Mesodermal cell (in vitro differentiated cells): ENCODE measurements at regions not wholly inside any gene's neighbourhood (a gene's known extent, or its start where the extent isn't known, plus 50 kb on each side); places are given as distances from the start of the nearest gene placed in this dataset.

ENCODE experiments used
- H3K27ac ChIP-seq: 2 replicates; pipeline ENCODE4 v1.7.0; 2013; ENCODE audit warnings: mild to moderate bottlenecking, low read depth, low read length, moderate library complexity; ENCODE audit not compliant: severe bottlenecking
- H3K36me3 ChIP-seq: 2 replicates; pipeline ENCODE4 v1.7.1; 2013; ENCODE audit warnings: mild to moderate bottlenecking, low read length, moderate library complexity; ENCODE audit not compliant: control insufficient read depth, insufficient read depth
- H3K4me1 ChIP-seq: one replicate; pipeline ENCODE4 v1.7.1; 2013; ENCODE audit warnings: mild to moderate bottlenecking, low read length; ENCODE audit not compliant: insufficient read depth, control insufficient read depth, poor library complexity, severe bottlenecking
- H3K4me3 ChIP-seq: 2 replicates; pipeline ENCODE4 v1.7.0; 2013; ENCODE audit warnings: low read length, control low read depth, mild to moderate bottlenecking; ENCODE audit not compliant: insufficient read depth, poor library complexity, severe bottlenecking; ENCODE audit errors: extremely low read depth
- H3K9me3 ChIP-seq: 2 replicates; pipeline ENCODE4 v1.7.1; 2013; ENCODE audit warnings: mild to moderate bottlenecking, low read length, moderate library complexity; ENCODE audit not compliant: control insufficient read depth
- WGBS, 2 experiments: methylation state at CpG; one replicate each; pipeline ENCODE4 v1.1.5; 2013; ENCODE audit warnings: missing lambda C conversion rate in 2 of 2; ENCODE audit not compliant: insufficient coverage in 2 of 2; 5-methylcytosine and 5-hydroxymethylcytosine counted together

GRCh38 chr14:101353422-101353821 is 207.9 kb upstream of the DIO3 start:
- Histone ChIP-seq H3K4me1 (no peaks in the 10 kb centered on the region), H3K27ac (no peak overlapping the region), H3K4me3 (no peak overlapping the region), H3K36me3 (no peaks in the 10 kb centered on the region), H3K9me3 (peaks cover 21% of the 10 kb centered on the region)
- 78 to 86% methylated on average over 1 of the region's 2 CpGs for WGBS, 2 experiments

DNA sequence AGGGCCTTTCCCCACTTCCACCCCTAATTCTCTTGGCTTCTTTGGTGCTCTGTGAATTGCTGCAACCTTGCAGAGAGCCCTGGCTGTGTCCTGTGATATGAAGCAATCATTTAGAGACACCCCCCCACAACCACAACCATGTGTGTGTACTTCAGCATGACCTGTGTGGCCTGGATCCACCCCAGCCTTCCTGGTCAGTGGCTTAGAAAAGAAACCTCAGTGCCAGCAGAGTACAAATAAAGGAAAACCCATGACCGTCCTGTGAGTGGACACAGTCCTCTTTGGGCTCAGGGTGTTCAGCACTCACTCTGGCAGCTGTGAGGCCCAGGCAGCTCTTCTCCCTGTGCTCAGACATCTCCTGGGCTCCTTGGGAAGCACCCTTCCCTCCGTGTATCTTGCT is 206.6 kb upstream of the DIO3 start:
- 94 to 100% methylated on average over 1 to 2 of the region's 2 CpGs for WGBS, 2 experiments
- no peak overlapping the region for H3K4me3 ChIP-seq
- peaks cover 12% of the 10 kb centered on the region for H3K9me3 ChIP-seq
- no peaks in the 10 kb centered on the region for H3K36me3 ChIP-seq
- no peak overlapping the region for H3K27ac ChIP-seq
- peaks cover 5% of the 10 kb centered on the region for H3K4me1 ChIP-seq

- 80 to 89% methylated on average over 5 of the region's 5 CpGs for WGBS, 2 experiments
- H3K9me3 ChIP-seq = peaks cover 12% of the 10 kb centered on the region
- H3K27ac ChIP-seq = no peak overlapping the region
- H3K36me3 ChIP-seq = no peaks in the 10 kb centered on the region
- H3K4me3 ChIP-seq = no peak overlapping the region
- peaks cover 6% of the 10 kb centered on the region for H3K4me1 ChIP-seq
These were observed 206.0 kb upstream of the DIO3 start for GRCh38 chr14:101355284-101355683.

DNA sequence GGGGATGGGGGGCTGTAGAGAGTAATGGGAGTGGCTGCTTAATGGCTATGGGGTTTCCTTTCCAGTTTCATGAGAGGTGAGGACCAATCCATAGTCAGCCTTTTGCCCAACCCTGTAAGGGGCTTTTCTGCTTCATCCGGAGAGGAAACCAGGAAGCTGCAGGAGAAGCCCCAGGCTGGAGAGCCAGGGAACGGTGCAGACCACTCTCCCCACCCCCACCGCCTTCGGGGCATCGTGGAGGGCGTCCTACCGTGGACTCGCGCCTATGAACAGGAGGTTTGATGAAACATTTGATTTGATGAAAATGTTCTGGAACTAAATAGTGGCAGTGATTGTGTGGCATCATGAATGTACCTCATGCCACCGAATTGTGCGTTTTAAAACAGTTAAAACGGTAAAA is 204.3 kb upstream of the DIO3 start:
- Histone ChIP-seq H3K27ac (no peak overlapping the region), H3K4me1 (peaks cover 10% of the 10 kb centered on the region)
- WGBS, 2 experiments = 87 to 93% methylated on average over 6 to 10 of the region's 12 CpGs

GRCh38 chr14:101357559-101358319 is 203.6 kb upstream of the DIO3 start:
- H3K27ac ChIP-seq = no peak overlapping the region
- peaks cover 10% of the 10 kb centered on the region for H3K4me1 ChIP-seq
- 90 to 91% methylated on average over 8 to 10 of the region's 10 CpGs for WGBS, 2 experiments

More for the DNA sequence above, 204.3 kb upstream of the DIO3 start:
- Histone ChIP-seq H3K4me3 (no peak overlapping the region), H3K9me3 (peaks cover 12% of the 10 kb centered on the region), H3K36me3 (no peaks in the 10 kb centered on the region)

DNA sequence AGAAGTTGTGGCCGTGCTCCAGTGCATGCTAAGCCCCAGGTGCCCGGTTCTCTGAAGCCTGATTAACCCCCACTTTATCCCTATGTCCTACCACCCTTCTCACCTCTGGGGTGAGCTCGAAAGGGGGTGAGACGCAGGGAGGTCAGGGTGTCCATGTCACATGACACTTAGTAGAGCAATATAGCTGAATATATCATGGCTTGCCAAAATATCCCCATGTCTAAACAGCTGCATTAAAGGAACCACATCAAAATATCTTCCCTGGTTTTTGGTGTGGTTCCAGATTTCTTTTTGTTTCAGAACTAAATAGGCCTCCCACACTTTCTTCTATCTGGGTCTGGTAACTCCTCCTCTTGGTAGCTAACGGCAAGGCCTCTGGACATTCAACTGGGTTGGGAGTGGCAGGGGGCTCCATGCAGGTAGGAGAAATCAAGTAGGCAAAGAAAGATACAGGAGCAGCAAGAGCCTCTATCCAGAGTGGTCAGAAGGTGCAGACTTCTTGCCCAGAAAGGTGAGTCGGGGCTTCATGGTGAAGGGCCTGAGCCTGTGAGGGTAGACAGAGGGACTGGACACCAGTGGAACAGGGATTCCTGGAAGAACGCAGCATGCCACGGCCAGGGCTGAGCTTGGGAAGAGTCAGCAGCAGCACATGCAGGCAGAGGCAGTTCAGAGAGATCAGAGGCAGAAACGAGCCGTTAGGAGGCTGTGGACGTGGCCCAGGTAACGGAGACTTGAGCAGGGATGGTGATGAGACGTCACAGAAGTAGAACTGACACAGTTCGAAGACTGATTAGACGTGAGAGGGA is 202.8 kb upstream of the DIO3 start:
- H3K27ac ChIP-seq = no peak overlapping the region
- peaks cover 12% of the 10 kb centered on the region for H3K9me3 ChIP-seq
- 92 to 93% methylated on average over 13 of the region's 15 CpGs for WGBS, 2 experiments
- no peak overlapping the region for H3K4me3 ChIP-seq
- peaks cover 10% of the 10 kb centered on the region for H3K4me1 ChIP-seq
- H3K36me3 ChIP-seq = no peaks in the 10 kb centered on the region

More at GRCh38 chr14:101357559-101358319, 203.6 kb upstream of the DIO3 start:
- Histone ChIP-seq H3K4me3 (no peak overlapping the region), H3K9me3 (peaks cover 12% of the 10 kb centered on the region), H3K36me3 (no peaks in the 10 kb centered on the region)

DNA sequence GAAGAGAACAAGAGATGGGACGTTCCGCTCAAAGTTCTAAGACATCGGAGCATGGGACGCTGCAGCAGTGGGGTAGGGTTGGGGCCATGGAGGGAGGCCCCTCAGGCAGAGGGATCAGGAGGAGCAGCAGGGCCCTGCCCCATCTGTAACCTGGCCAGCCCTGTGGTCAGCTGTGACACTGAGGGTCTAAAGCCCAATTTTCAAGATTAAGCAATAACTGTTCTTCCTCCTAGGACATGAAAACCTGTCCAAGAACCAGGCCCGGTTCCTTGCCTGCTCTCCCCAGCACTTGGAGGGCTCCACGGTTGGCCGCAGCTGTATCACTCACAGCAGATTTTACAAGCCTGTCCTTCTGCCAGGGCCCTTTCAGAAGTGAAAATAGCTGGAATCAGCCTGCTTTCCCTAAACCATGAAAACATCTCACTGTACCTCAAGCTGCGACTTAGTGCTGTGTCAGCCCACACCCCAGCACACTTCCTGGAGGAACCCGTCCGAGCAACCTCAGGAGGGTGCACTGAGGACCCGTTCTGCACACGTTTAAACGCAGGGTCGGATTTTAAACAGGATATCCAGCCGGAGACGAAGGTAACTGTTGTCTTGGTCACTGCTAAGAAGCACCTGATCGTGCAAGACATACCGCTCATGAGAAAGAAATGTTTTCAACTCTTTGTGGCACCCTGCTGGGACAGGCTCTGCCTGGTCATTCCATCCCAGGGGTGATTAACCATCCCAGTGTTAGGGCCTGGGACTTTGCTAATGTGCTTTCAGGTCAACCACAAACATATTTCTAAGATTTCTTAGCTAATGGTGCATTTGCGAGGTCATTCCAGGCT is 201.9 kb upstream of the DIO3 start:
- H3K27ac ChIP-seq = peak overlapping the region; percentile 7
- H3K4me3 ChIP-seq = no peak overlapping the region
- H3K4me1 ChIP-seq = peaks cover 15% of the 10 kb centered on the region
- WGBS, 2 experiments = 87 to 92% methylated on average over 19 of the region's 19 CpGs
- peaks cover 12% of the 10 kb centered on the region for H3K9me3 ChIP-seq
- H3K36me3 ChIP-seq = no peaks in the 10 kb centered on the region

DNA sequence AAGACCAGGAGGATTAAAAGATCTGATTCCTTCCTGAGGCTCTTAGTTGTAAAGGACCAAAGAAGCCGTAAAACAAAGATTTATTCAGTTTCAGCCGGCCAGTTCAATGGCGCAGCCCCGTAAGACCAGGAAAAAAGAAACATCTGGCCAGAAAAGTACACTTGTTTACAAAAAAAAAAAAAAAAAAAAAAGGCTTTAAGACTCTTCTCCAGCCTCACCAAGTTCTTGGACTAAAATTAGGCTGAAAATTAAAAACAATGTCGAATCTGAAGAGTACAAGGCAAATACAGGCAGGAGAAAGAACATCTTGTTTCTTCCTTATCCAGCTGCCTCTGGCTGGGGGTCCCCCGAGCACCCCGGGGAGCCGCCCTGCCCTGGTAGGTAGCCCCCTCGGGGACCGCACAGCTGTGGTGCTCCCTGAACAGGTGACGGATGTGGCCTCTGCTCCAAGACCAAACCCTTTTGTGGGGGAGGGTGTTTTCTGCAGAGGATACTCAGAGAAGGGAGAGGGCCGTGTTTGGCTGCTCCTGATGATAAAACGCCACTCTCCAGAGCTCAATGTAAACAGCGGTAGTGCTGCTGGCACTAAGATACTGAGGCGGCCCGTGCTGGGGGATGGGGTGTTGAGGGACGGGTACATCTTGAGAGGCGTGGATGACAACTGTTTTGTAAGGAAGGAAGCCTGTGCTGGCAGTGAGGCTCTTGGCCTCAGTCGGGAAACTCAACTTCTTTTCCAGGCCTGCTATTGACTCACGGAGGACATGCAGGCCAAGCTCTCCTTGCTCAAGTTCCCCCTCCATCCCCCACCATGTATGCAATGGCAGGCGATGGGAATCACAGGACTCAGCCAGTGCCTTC is 201.0 kb upstream of the DIO3 start:
- Histone ChIP-seq H3K27ac (peak overlapping the region; percentile 7), H3K4me1 (peaks cover 19% of the 10 kb centered on the region)
- WGBS, 2 experiments = 89 to 93% methylated on average over 14 to 15 of the region's 21 CpGs

DNA sequence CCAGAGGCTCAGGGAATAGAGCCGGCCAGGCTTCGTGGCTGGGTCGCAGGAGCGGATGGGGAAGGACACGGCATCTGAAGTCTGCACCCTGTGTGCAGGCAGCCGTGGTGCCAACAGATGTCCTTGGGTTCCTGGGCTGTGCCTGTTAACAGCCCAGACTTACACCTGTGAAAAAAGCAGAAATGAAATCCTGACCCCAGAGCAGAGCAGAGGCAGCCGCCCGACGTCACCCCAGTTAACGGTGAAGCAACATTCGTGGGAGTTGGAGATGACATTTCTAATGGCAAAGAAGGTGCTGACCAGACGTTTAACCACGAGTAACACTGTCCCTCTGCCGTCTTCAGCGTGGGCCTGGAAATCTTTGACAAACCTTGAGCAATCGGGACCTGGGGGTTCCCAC is 200.3 kb upstream of the DIO3 start:
- no peak overlapping the region for H3K27ac ChIP-seq
- peaks cover 19% of the 10 kb centered on the region for H3K4me1 ChIP-seq
- H3K4me3 ChIP-seq = no peak overlapping the region
- WGBS, 2 experiments = 91 to 97% methylated on average over 10 to 16 of the region's 16 CpGs
- H3K36me3 ChIP-seq = no peaks in the 10 kb centered on the region
- peaks cover 7% of the 10 kb centered on the region for H3K9me3 ChIP-seq

More for the DNA sequence above, 201.0 kb upstream of the DIO3 start:
- Histone ChIP-seq H3K9me3 (peaks cover 9% of the 10 kb centered on the region), H3K36me3 (no peaks in the 10 kb centered on the region), H3K4me3 (no peak overlapping the region)
